ENCODE measurements at regions not wholly inside any gene's neighbourhood (a gene's known extent, or its start where the extent isn't known, plus 50 kb on each side); places are given as distances from the start of the nearest gene placed in this dataset.

DNA sequence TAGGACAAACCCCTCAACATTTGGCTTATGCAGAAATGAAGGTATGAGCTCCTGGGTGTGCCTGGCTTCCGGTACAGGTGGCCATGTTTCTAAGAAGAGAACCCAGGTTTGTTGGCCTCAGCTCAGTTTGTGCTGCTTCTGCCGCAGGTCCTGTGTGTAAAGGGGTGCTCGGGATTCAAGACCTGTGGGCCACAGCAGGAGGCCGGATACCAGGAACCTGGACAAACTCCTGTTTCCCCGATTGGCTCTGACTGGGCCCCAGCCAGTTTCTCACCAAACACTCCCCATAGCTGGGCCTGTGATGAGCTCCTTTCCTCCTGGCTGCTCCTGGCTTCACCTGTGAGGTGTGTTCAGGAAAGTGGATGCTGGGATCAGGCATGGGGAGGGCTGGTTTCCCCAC is 271.2 kb upstream of the IRX2 start:
- Mint-ChIP-seq H3K36me3 (ENCODE audit: low read depth) (no peaks in the 10 kb centered on the region), H3K4me1 (ENCODE audit: low read depth) (no peaks in the 10 kb centered on the region), H3K27ac (no peak overlapping the region), H3K27me3 (ENCODE audit: insufficient read depth) (peaks cover 2% of the 10 kb centered on the region), H3K4me3 (no peak overlapping the region), H3K9me3 (peaks cover 35% of the 10 kb centered on the region)
- DNase-seq: no peak
- TF ChIP-seq, protein P1, sequence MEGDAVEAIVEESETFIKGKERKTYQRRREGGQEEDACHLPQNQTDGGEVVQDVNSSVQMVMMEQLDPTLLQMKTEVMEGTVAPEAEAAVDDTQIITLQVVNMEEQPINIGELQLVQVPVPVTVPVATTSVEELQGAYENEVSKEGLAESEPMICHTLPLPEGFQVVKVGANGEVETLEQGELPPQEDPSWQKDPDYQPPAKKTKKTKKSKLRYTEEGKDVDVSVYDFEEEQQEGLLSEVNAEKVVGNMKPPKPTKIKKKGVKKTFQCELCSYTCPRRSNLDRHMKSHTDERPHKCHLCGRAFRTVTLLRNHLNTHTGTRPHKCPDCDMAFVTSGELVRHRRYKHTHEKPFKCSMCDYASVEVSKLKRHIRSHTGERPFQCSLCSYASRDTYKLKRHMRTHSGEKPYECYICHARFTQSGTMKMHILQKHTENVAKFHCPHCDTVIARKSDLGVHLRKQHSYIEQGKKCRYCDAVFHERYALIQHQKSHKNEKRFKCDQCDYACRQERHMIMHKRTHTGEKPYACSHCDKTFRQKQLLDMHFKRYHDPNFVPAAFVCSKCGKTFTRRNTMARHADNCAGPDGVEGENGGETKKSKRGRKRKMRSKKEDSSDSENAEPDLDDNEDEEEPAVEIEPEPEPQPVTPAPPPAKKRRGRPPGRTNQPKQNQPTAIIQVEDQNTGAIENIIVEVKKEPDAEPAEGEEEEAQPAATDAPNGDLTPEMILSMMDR (IDR thresholded peaks at IDR 0.05): no peak

DNA sequence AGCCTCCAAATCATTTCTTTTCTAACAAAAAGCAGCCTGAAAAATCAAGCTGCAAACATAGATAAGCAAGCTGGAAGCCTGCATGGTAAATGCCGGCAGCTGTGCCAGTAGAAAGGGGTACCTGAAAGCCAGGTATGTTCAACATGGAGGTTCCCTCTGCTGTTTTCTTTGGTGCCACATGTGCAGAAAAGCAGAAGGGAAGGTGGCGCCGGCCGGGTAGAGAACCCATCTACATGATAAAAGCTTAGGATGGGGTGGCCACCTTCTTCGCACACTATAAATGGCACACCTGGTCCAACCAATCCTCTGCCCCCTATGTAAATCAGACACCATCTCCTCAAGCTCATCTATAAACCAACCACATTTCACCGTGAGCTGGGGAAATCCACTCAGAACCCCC is 268.9 kb upstream of the IRX2 start:
- Mint-ChIP-seq H3K4me3 (no peak overlapping the region), H3K27ac (no peak overlapping the region), H3K36me3 (ENCODE audit: low read depth) (no peaks in the 10 kb centered on the region), H3K9me3 (peaks cover 25% of the 10 kb centered on the region), H3K4me1 (ENCODE audit: low read depth) (no peaks in the 10 kb centered on the region), H3K27me3 (ENCODE audit: insufficient read depth) (peaks cover 2% of the 10 kb centered on the region)
- TF ChIP-seq, protein P1 (IDR thresholded peaks at IDR 0.05): no peak
- DNase-seq: no peak

DNA sequence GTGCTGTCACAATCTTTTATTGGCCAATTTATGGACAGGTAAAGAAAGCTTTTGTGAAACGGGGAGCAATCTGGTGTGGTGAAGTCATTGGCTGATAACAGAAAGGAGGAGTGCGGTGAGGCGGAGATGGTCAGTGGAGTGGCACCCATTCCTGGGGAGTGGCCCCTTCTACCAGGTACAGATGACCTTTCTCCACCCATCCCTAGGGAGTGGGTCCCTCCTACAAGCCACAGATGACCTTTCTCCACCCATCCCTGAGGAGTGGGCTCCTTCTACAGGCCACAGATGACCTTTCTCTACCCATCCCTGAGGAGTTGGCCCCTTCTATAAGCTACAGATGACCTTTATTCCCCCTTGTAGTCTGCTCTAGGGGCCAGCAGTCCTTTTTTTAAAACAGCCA is 267.6 kb upstream of the IRX2 start:
- H3K4me3 Mint-ChIP-seq: no peak overlapping the region
- H3K36me3 Mint-ChIP-seq (ENCODE audit: low read depth): no peaks in the 10 kb centered on the region
- peaks cover 20% of the 10 kb centered on the region for H3K9me3 Mint-ChIP-seq
- no peaks in the 10 kb centered on the region for H3K4me1 Mint-ChIP-seq (ENCODE audit: low read depth)
- peaks cover 2% of the 10 kb centered on the region for H3K27me3 Mint-ChIP-seq (ENCODE audit: insufficient read depth)
- H3K27ac Mint-ChIP-seq: no peak overlapping the region
- TF ChIP-seq, protein P1 (IDR thresholded peaks at IDR 0.05): no peak
- DNase-seq: no peak

DNA sequence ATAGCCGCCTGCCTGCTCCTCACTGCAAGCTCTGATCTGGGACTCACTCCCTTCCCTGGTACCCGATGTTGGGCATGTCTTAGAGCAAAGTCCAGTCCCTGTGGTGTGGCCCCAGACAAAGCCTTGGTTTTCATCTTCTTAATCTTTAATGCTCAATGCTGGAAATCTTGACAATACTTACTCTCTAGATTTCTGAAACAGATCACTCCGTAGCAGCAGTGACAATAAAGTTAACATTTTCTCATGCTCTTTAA is 260.2 kb upstream of the IRX2 start:
- Mint-ChIP-seq H3K9me3 (peaks cover 42% of the 10 kb centered on the region), H3K27me3 (ENCODE audit: insufficient read depth) (peaks cover 2% of the 10 kb centered on the region; the same call in 1 of the 2 replicates), H3K4me1 (ENCODE audit: low read depth) (no peaks in the 10 kb centered on the region), H3K27ac (no peak overlapping the region), H3K36me3 (ENCODE audit: low read depth) (no peaks in the 10 kb centered on the region; the same call in 1 of the 2 replicates), H3K4me3 (no peak overlapping the region)
- no peak for DNase-seq
- TF ChIP-seq, protein P1 (IDR thresholded peaks at IDR 0.05): no peak

DNA sequence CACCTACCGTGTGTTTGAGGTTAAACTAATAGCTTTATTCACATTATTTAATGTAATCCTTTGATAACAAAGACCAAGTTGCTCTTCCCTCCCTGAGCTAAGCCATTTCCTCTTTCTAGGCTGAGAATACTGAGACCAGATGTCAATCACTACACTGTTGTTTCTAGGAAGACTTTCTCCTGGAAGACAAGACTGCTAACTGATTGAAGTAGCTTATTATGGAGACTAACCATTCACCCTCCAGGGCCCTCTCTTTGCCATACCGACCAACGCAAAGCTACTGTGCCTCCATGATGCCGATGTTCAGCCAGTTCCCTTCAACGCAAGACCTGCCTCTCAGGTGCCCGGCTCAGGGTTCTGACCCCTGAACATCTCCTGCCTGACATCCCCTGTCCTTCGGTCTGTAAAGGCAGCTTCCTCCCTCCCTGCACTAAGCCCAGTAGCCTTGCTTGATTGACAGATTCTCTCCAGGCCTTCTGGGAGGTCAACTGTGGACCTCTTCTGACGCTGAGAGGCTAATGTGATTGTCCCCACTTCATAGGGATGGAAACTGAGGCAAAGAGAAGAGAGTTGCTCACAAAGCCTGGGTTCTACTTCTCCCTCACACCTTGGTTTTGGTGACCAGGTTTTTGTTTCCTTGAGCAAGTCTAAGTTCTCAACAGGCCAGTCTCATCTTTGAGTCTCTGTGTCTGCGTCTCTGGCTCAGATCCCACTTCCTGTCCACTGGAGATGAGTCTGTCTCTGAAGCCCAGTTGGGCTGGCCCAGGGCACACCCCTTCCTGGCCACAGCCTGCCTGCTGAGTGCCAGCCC is 259.7 kb upstream of the IRX2 start:
- H3K27ac Mint-ChIP-seq: no peak overlapping the region
- peaks cover 2% of the 10 kb centered on the region; the same call in 1 of the 2 replicates for H3K27me3 Mint-ChIP-seq (ENCODE audit: insufficient read depth)
- peaks cover 45% of the 10 kb centered on the region for H3K9me3 Mint-ChIP-seq
- H3K4me3 Mint-ChIP-seq: no peak overlapping the region
- H3K36me3 Mint-ChIP-seq (ENCODE audit: low read depth): no peaks in the 10 kb centered on the region; the same call in 1 of the 2 replicates
- no peak for DNase-seq
- TF ChIP-seq, protein P1 (IDR thresholded peaks at IDR 0.05): no peak
- no peaks in the 10 kb centered on the region for H3K4me1 Mint-ChIP-seq (ENCODE audit: low read depth)

Measured in HFFc6 (cell line).